ENCODE measurements at regions not wholly inside any gene's neighbourhood (a gene's known extent, or its start where the extent isn't known, plus 50 kb on each side); places are given as distances from the start of the nearest gene placed in this dataset.

DNA sequence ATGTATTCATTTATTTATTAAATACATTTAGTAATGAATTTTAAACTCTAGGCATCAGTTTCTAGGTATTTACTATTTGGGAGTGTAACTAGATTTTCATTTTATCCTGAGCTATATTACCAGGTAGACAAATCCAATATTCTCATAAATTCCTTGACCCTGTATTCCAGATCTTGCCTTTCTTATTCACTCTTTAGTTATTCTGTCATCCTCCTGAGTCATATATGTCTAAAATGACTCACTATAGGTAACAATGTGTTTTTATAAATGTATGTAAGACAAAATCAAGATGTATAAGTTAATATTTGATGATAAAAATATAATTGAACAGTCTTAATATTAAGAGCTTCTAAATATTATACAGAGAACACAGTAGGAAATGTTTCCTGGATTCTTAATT is 642.1 kb upstream of the NRSN1 start:
- H3K27me3 ChIP-seq (ENCODE audit: insufficient read depth, low read length), result no peaks in the 10 kb centered on the region
- H3K9me3 ChIP-seq (ENCODE audit: control insufficient read depth in 1 of 2, insufficient read depth in 1 of 2, low read depth in 1 of 2, low read length in 2 of 2), result no peaks in the 10 kb centered on the region; a peak in 1 of 4 replicates
- ATAC-seq (no peak), DNase-seq (ENCODE audit: low read depth, low spot score) (no peak)
- intact Hi-C loops (cut with micrococcal nuclease), result no loop called here
- H3K4me1 ChIP-seq (ENCODE audit: control insufficient read depth in 1 of 2, insufficient read depth in 2 of 2, low read length in 2 of 2), result no peaks in the 10 kb centered on the region
- H2AFZ ChIP-seq (ENCODE audit: low read depth, low read length, poor library complexity, severe bottlenecking), result no peak overlapping the region
- no peak overlapping the region for H3K27ac ChIP-seq (ENCODE audit: low read depth, low read length)
- no peak overlapping the region for H3K4me2 ChIP-seq (ENCODE audit: low read length)
- H3K79me2 ChIP-seq (ENCODE audit: insufficient read depth, low read length), result no peaks in the 10 kb centered on the region
- H3K9me2 ChIP-seq (ENCODE audit: insufficient read depth), result no peaks in the 10 kb centered on the region
- no peaks in the 10 kb centered on the region for H3K36me3 ChIP-seq (ENCODE audit: control insufficient read depth in 1 of 2, insufficient read depth in 2 of 2, low read length in 2 of 2)
- CTCF ChIA-PET, result no interaction called here
- no TSS peak for BruUV-seq (replicated peaks)
- H3K4me3 ChIP-seq (replicated peaks in 1 of 2; ENCODE audit: low read depth in 1 of 2, low read length in 2 of 2), result no peak overlapping the region
- no peak for TF ChIP-seq ATF3 (IDR thresholded peaks at IDR 0.05)
- TF ChIP-seq ELF1 (IDR thresholded peaks at IDR 0.05; ENCODE audit: borderline replicate concordance, low read depth), result no peak
- TF ChIP-seq POLR2A (IDR thresholded peaks at IDR 0.05; ENCODE audit: borderline replicate concordance, extremely low read depth, insufficient read depth, insufficient read length), result no peak
- no peak for TF ChIP-seq EZH2phosphoT487 (IDR thresholded peaks at IDR 0.05; ENCODE audit: borderline replicate concordance)
- no peak for TF ChIP-seq ZFX (IDR thresholded peaks at IDR 0.05)
- TF ChIP-seq CBX3 (IDR thresholded peaks at IDR 0.05; ENCODE audit: low read depth), result no peak
- no peak for TF ChIP-seq EZH2 (IDR thresholded peaks at IDR 0.05)
- TF ChIP-seq EGR1 (IDR thresholded peaks at IDR 0.05; ENCODE audit: low read depth), result no peak
- TF ChIP-seq POLR2AphosphoS5 (IDR thresholded peaks at IDR 0.05; ENCODE audit: low read depth, low read length), result no peak
- no peak for TF ChIP-seq RAD21 (IDR thresholded peaks at IDR 0.05; ENCODE audit: low read depth)
- TF ChIP-seq, protein P1, sequence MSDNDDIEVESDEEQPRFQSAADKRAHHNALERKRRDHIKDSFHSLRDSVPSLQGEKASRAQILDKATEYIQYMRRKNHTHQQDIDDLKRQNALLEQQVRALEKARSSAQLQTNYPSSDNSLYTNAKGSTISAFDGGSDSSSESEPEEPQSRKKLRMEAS (IDR thresholded peaks at IDR 0.05), result no peak
- TF ChIP-seq, protein P2, sequence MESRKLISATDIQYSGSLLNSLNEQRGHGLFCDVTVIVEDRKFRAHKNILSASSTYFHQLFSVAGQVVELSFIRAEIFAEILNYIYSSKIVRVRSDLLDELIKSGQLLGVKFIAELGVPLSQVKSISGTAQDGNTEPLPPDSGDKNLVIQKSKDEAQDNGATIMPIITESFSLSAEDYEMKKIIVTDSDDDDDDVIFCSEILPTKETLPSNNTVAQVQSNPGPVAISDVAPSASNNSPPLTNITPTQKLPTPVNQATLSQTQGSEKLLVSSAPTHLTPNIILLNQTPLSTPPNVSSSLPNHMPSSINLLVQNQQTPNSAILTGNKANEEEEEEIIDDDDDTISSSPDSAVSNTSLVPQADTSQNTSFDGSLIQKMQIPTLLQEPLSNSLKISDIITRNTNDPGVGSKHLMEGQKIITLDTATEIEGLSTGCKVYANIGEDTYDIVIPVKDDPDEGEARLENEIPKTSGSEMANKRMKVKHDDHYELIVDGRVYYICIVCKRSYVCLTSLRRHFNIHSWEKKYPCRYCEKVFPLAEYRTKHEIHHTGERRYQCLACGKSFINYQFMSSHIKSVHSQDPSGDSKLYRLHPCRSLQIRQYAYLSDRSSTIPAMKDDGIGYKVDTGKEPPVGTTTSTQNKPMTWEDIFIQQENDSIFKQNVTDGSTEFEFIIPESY (IDR thresholded peaks at IDR 0.05; ENCODE audit: extremely low read depth, insufficient replicate concordance, low read length), result no peak
- no peak for TF ChIP-seq SRF (IDR thresholded peaks at IDR 0.05; ENCODE audit: low read depth)
- TF ChIP-seq FOSL1 (IDR thresholded peaks at IDR 0.05; ENCODE audit: low read depth), result no peak
- TF ChIP-seq SP1 (IDR thresholded peaks at IDR 0.05; ENCODE audit: low read depth), result no peak
- TF ChIP-seq YY1 (IDR thresholded peaks at IDR 0.05; ENCODE audit: extremely low read depth, insufficient replicate concordance, low read depth, low read length), result no peak
- TF ChIP-seq SIN3A (IDR thresholded peaks at IDR 0.05; ENCODE audit: low read depth), result no peak
- no peak for TF ChIP-seq ZNF274 (IDR thresholded peaks at IDR 0.05; ENCODE audit: low read depth, low read length)
- TF ChIP-seq JUND (IDR thresholded peaks at IDR 0.05), result no peak
- POLR2A ChIA-PET, result no interaction called here
- RAD21 ChIA-PET (ENCODE audit: low non-redundant PET in 1 of 2, low total read pairs in 2 of 2, uncharacterized antibody in 2 of 2, unreplicated experiment in 2 of 2), result no interaction called here
- H3K9ac ChIP-seq (ENCODE audit: low read length), result no peak overlapping the region
- H4K20me1 ChIP-seq (ENCODE audit: insufficient read depth), result no peaks in the 10 kb centered on the region
